ENCODE measurements at regions not wholly inside any gene's neighbourhood (a gene's known extent, or its start where the extent isn't known, plus 50 kb on each side); places are given as distances from the start of the nearest gene placed in this dataset.
A peak's percentile ranks its signal among the peaks of the same experiment; 100 is the strongest.

GRCh38 chr3:150216041-150216811 lies 191.9 kb upstream of the TSC22D2 start:
- peak; percentile 73 for ATAC-seq
- no peak for TF ChIP-seq POLR2AphosphoS5 (IDR thresholded peaks at IDR 0.05)
- no peak for TF ChIP-seq CTCF (IDR thresholded peaks at IDR 0.05)
- no peak for TF ChIP-seq EP300 (IDR thresholded peaks at IDR 0.05)
- no peak for TF ChIP-seq POLR2A (IDR thresholded peaks at IDR 0.05)
- no peaks in the 10 kb centered on the region for H3K36me3 ChIP-seq
- H3K27me3 ChIP-seq = no peaks in the 10 kb centered on the region
- H3K9me3 ChIP-seq = peaks cover 0 to 4% (median 0%) of the 10 kb centered on the region in 3 donors
- H3K4me3 ChIP-seq = no peak overlapping the region
- WGBS, 2 donors (ENCODE audit: low coverage in 1 of 2) = 10 to 21% methylated on average over 2 to 4 of the region's 6 CpGs
- peak overlapping the region in 3 of 4 donors; percentile 51 to 69 (median 67) for H3K27ac ChIP-seq
- H3K4me1 ChIP-seq = peaks cover 0 to 25% (median 6%) of the 10 kb centered on the region in 3 donors

- Histone ChIP-seq H3K4me1 (peaks cover 0 to 21% (median 6%) of the 10 kb centered on the region in 3 donors), H3K9me3 (peaks cover 0 to 4% (median 0%) of the 10 kb centered on the region in 3 donors), H3K36me3 (no peaks in the 10 kb centered on the region), H3K4me3 (no peak overlapping the region), H3K27ac (peak overlapping the region in 3 of 4 donors; percentile 51 to 69 (median 67)), H3K27me3 (no peaks in the 10 kb centered on the region)
- ATAC-seq = no peak
- TF ChIP-seq POLR2AphosphoS5 (IDR thresholded peaks at IDR 0.05) = no peak
- no peak for TF ChIP-seq EP300 (IDR thresholded peaks at IDR 0.05)
- no peak for TF ChIP-seq POLR2A (IDR thresholded peaks at IDR 0.05)
- TF ChIP-seq CTCF (IDR thresholded peaks at IDR 0.05) = no peak
- WGBS, 2 donors (ENCODE audit: low coverage in 1 of 2) = 85 to 100% methylated on average over 1 to 2 of the region's 2 CpGs
These were observed 192.5 kb upstream of the TSC22D2 start for GRCh38 chr3:150215616-150216015.

- ATAC-seq = no peak
- 85 to 89% methylated on average over 1 of the region's 1 CpG for WGBS, 2 donors (ENCODE audit: low coverage in 1 of 2)
These were observed 194.5 kb upstream of the TSC22D2 start for GRCh38 chr3:150213577-150213976.

GRCh38 chr3:150210461-150211110 lies 197.5 kb upstream of the TSC22D2 start:
- peaks cover 0 to 10% (median 0%) of the 10 kb centered on the region in 3 donors for H3K4me1 ChIP-seq
- no peak for TF ChIP-seq POLR2AphosphoS5 (IDR thresholded peaks at IDR 0.05)
- no peak for TF ChIP-seq POLR2A (IDR thresholded peaks at IDR 0.05)
- TF ChIP-seq EP300 (IDR thresholded peaks at IDR 0.05) = no peak
- WGBS, 2 donors (ENCODE audit: low coverage in 1 of 2) = 14 to 100% methylated on average over 1 to 2 of the region's 4 CpGs
- no peaks in the 10 kb centered on the region for H3K27me3 ChIP-seq
- H3K36me3 ChIP-seq = no peaks in the 10 kb centered on the region
- no peaks in the 10 kb centered on the region for H3K9me3 ChIP-seq
- H3K27ac ChIP-seq = no peak overlapping the region
- ATAC-seq = no peak
- no peak overlapping the region for H3K4me3 ChIP-seq

More at GRCh38 chr3:150213577-150213976, 194.5 kb upstream of the TSC22D2 start:
- Histone ChIP-seq H3K27me3 (no peaks in the 10 kb centered on the region), H3K27ac (no peak overlapping the region), H3K4me1 (peaks cover 0 to 23% (median 6%) of the 10 kb centered on the region in 3 donors), H3K4me3 (no peak overlapping the region), H3K9me3 (peaks cover 0 to 4% (median 0%) of the 10 kb centered on the region in 3 donors), H3K36me3 (no peaks in the 10 kb centered on the region)
- TF ChIP-seq POLR2A (IDR thresholded peaks at IDR 0.05) (no peak), CTCF (IDR thresholded peaks at IDR 0.05) (no peak)

GRCh38 chr3:150203273-150203672 lies 204.8 kb upstream of the TSC22D2 start:
- H3K9me3 ChIP-seq = peaks cover 0 to under 1% (median 0%) of the 10 kb centered on the region in 3 donors
- no peaks in the 10 kb centered on the region for H3K4me1 ChIP-seq
- no peak for ATAC-seq
- no peaks in the 10 kb centered on the region for H3K36me3 ChIP-seq
- no peak overlapping the region for H3K27ac ChIP-seq
- no peak overlapping the region for H3K4me3 ChIP-seq
- TF ChIP-seq POLR2AphosphoS5 (IDR thresholded peaks at IDR 0.05) (no peak), POLR2A (IDR thresholded peaks at IDR 0.05) (no peak), CTCF (IDR thresholded peaks at IDR 0.05) (no peak), EP300 (IDR thresholded peaks at IDR 0.05) (no peak)
- WGBS, 2 donors (ENCODE audit: low coverage in 1 of 2) = 79 to 94% methylated on average over 2 to 5 of the region's 5 CpGs
- no peaks in the 10 kb centered on the region for H3K27me3 ChIP-seq

Data from gastroesophageal sphincter (tissue), 4 donors.